B cell (primary cell): ENCODE measurements at regions not wholly inside any gene's neighbourhood (a gene's known extent, or its start where the extent isn't known, plus 50 kb on each side); places are given as distances from the start of the nearest gene placed in this dataset.

Experiments
- CTCF ChIP-seq: fragments of 200-600 bp; IDR thresholded peaks from one replicate; pipeline ENCODE4 v1.8.0; 2022; ENCODE audit warnings: antibody characterized with exemption, mild to moderate bottlenecking
- EZH2 ChIP-seq: IDR thresholded peaks from 2 replicates; pipeline ENCODE4 v1.6.1; 2012; ENCODE audit warnings: borderline replicate concordance, low read depth, mild to moderate bottlenecking, moderate library complexity, low read length; ENCODE audit not compliant: insufficient read depth, poor library complexity, severe bottlenecking

DNA sequence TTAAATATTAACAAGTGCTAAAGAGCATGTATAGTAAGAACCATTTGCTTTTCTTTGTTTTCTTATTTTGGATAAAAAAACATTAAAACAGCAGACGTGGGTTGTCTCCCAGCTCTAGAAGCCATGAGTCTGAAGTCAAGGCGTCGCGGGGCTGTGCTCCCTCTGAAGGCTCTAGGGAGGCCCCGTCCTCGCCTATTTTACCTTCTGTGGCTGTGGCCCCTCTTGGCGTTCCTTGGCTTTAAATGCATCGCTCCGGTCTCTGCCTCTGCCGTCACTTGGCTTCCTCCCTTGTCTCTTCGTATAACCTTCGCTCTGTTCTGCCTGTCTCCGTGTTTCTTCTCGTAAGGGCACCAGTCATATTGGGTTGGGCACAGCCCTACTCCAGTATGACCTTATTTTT lies 75.3 kb downstream of the ING1 start:
- TF ChIP-seq EZH2 (no peak), CTCF (no peak)
